ENCODE measurements at regions not wholly inside any gene's neighbourhood (a gene's known extent, or its start where the extent isn't known, plus 50 kb on each side); places are given as distances from the start of the nearest gene placed in this dataset.

DNA sequence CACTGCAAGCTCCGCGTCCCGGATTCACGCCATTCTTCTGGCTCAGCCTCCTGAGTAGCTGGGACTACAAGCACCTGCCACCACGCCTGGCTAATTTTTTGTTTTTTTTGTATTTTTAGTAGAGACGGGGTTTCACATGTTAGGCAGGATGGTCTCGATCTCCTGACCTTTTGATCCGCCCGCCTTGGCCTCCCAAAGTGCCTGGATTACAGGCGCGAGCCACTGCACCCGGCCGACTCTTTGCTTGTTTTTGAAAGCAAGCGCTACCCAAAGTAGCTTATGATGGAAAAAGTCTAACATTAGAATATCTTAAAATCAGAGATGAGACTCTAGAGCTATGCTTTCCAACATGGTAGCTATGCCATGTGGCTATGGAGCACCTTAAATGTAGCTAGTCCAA, 585.5 kb upstream of the ITGA1 start:
- intact Hi-C loops (cut with micrococcal nuclease): no loop called here
- Mint-ChIP-seq H3K4me1 (no peaks in the 10 kb centered on the region), H3K36me3 (ENCODE audit: low read depth) (no peaks in the 10 kb centered on the region), H3K9me3 (no peaks in the 10 kb centered on the region), H3K27me3 (no peaks in the 10 kb centered on the region), H3K4me3 (no peak overlapping the region), H3K27ac (no peak overlapping the region)
- DNase-seq: no peak

DNA sequence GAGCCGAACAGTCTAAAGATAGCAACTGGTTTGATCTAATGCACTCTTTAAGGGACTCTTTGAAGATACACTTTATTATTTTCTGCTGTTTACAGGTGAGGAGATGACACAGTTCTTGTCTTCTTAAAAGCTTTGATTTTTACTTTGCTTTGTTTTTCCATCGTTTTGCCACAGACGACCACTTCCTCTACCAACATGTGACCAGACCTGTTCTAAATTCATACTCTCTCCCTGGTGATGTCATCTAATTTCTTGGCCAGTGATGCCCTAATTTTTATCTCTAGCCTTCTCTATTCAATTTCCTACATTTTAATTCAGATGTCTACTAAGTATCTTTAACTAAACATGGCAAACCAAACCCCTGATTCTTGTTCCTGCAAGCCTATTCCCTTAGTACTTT, 583.4 kb upstream of the ITGA1 start:
- intact Hi-C loops (cut with micrococcal nuclease): no loop called here
- H3K36me3 Mint-ChIP-seq (ENCODE audit: low read depth): no peaks in the 10 kb centered on the region
- no peaks in the 10 kb centered on the region for H3K27me3 Mint-ChIP-seq
- H3K27ac Mint-ChIP-seq: no peak overlapping the region
- no peak for DNase-seq
- no peak overlapping the region for H3K4me3 Mint-ChIP-seq
- no peaks in the 10 kb centered on the region for H3K4me1 Mint-ChIP-seq
- H3K9me3 Mint-ChIP-seq: no peaks in the 10 kb centered on the region
